ENCODE measurements at regions not wholly inside any gene's neighbourhood (a gene's known extent, or its start where the extent isn't known, plus 50 kb on each side); places are given as distances from the start of the nearest gene placed in this dataset.

- no peak overlapping the region for H3K27ac ChIP-seq (ENCODE audit: low read depth, low read length)
- Mint-ChIP-seq H3K4me1 (ENCODE audit: low read depth, unreplicated experiment) (no peaks in the 10 kb centered on the region), H3K27me3 (ENCODE audit: low read depth, unreplicated experiment) (no peaks in the 10 kb centered on the region), H3K36me3 (ENCODE audit: low read depth, unreplicated experiment) (no peaks in the 10 kb centered on the region), H3K4me3 (ENCODE audit: unreplicated experiment) (no peak overlapping the region), H3K27ac (ENCODE audit: unreplicated experiment) (no peak overlapping the region), H3K9me3 (ENCODE audit: unreplicated experiment) (no peaks in the 10 kb centered on the region)
- H3K9me3 ChIP-seq (ENCODE audit: insufficient read depth, low read depth, low read length): no peaks in the 10 kb centered on the region
- H3K9ac ChIP-seq (ENCODE audit: low read length): no peak overlapping the region
- DNase-seq (ENCODE audit: low read depth): no peak
- H4K20me1 ChIP-seq (ENCODE audit: insufficient read depth, low read length): no peaks in the 10 kb centered on the region
- no peak overlapping the region for H2AFZ ChIP-seq (ENCODE audit: low read depth, low read length)
- no peak overlapping the region for H3K4me3 ChIP-seq (ENCODE audit: insufficient read depth, low read depth, low read length)
- H3K4me2 ChIP-seq (ENCODE audit: low read length): no peak overlapping the region
- no peaks in the 10 kb centered on the region for H3K79me2 ChIP-seq (ENCODE audit: insufficient read depth, low read length)
- no peaks in the 10 kb centered on the region for H3K4me1 ChIP-seq (ENCODE audit: insufficient read depth, low read length)
- FAIRE-seq: no peak
- no peaks in the 10 kb centered on the region for H3K27me3 ChIP-seq (ENCODE audit: insufficient read depth, low read length)
- no peaks in the 10 kb centered on the region for H3K36me3 ChIP-seq (ENCODE audit: insufficient read depth, low read length)
- no peak for TF ChIP-seq CTCF (IDR thresholded peaks at IDR 0.05; ENCODE audit: insufficient read depth, low read depth, low read length)
- no peak for TF ChIP-seq EZH2 (IDR thresholded peaks at IDR 0.05; ENCODE audit: insufficient read depth, low read length)
Observed at GRCh38 chr12:24084800-24085199, 135.3 kb upstream of the SOX5 start.

DNA sequence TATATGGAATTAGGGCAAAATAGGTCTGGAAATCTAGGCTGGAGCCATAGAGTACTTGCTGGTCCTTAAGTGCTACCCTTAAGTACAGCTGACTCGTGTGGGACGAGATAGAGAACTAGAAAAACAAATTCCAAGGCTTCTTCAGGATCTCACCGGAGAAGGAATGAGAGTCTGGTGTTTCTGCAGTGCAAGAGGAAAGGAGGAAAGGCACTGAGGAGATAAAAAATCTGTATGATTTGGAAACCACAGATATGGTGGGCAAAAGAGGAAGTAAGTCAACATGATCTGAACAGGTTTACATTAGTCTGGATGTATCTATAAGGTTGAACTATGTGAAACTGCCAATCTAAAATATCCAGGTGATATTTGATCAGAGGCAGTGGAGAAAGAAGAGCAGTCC, 134.4 kb upstream of the SOX5 start:
- H3K9ac ChIP-seq (ENCODE audit: low read length): no peak overlapping the region
- Mint-ChIP-seq H3K9me3 (ENCODE audit: unreplicated experiment) (no peaks in the 10 kb centered on the region), H3K4me3 (ENCODE audit: unreplicated experiment) (no peak overlapping the region), H3K4me1 (ENCODE audit: low read depth, unreplicated experiment) (no peaks in the 10 kb centered on the region), H3K27me3 (ENCODE audit: low read depth, unreplicated experiment) (no peaks in the 10 kb centered on the region), H3K27ac (ENCODE audit: unreplicated experiment) (no peak overlapping the region), H3K36me3 (ENCODE audit: low read depth, unreplicated experiment) (no peaks in the 10 kb centered on the region)
- H3K27ac ChIP-seq (ENCODE audit: low read depth, low read length): no peak overlapping the region
- TF ChIP-seq CTCF (IDR thresholded peaks at IDR 0.05; ENCODE audit: insufficient read depth, low read depth, low read length): no peak
- no peak for TF ChIP-seq EZH2 (IDR thresholded peaks at IDR 0.05; ENCODE audit: insufficient read depth, low read length)
- H3K4me3 ChIP-seq (ENCODE audit: insufficient read depth, low read depth, low read length): no peak overlapping the region
- H3K79me2 ChIP-seq (ENCODE audit: insufficient read depth, low read length): no peaks in the 10 kb centered on the region
- no peaks in the 10 kb centered on the region for H3K4me1 ChIP-seq (ENCODE audit: insufficient read depth, low read length)
- no peaks in the 10 kb centered on the region for H4K20me1 ChIP-seq (ENCODE audit: insufficient read depth, low read length)
- no peaks in the 10 kb centered on the region for H3K36me3 ChIP-seq (ENCODE audit: insufficient read depth, low read length)
- no peak for FAIRE-seq
- H3K9me3 ChIP-seq (ENCODE audit: insufficient read depth, low read depth, low read length): no peaks in the 10 kb centered on the region
- DNase-seq (ENCODE audit: low read depth): no peak
- H3K4me2 ChIP-seq (ENCODE audit: low read length): no peak overlapping the region
- no peak overlapping the region for H2AFZ ChIP-seq (ENCODE audit: low read depth, low read length)
- no peaks in the 10 kb centered on the region for H3K27me3 ChIP-seq (ENCODE audit: insufficient read depth, low read length)

- no peak overlapping the region for H3K27ac ChIP-seq (ENCODE audit: low read depth, low read length)
- FAIRE-seq (no peak), DNase-seq (ENCODE audit: low read depth) (no peak)
- no peak overlapping the region for H3K4me3 Mint-ChIP-seq (ENCODE audit: unreplicated experiment)
- H3K79me2 ChIP-seq (ENCODE audit: insufficient read depth, low read length): no peaks in the 10 kb centered on the region
- no peaks in the 10 kb centered on the region for H3K27me3 ChIP-seq (ENCODE audit: insufficient read depth, low read length)
- no peak overlapping the region for H3K4me2 ChIP-seq (ENCODE audit: low read length)
- H3K4me1 Mint-ChIP-seq (ENCODE audit: low read depth, unreplicated experiment): no peaks in the 10 kb centered on the region
- no peaks in the 10 kb centered on the region for H3K36me3 ChIP-seq (ENCODE audit: insufficient read depth, low read length)
- no peaks in the 10 kb centered on the region for H3K9me3 ChIP-seq (ENCODE audit: insufficient read depth, low read depth, low read length)
- H3K27me3 Mint-ChIP-seq (ENCODE audit: low read depth, unreplicated experiment): no peaks in the 10 kb centered on the region
- H3K9ac ChIP-seq (ENCODE audit: low read length): no peak overlapping the region
- no peaks in the 10 kb centered on the region for H3K9me3 Mint-ChIP-seq (ENCODE audit: unreplicated experiment)
- H3K36me3 Mint-ChIP-seq (ENCODE audit: low read depth, unreplicated experiment): no peaks in the 10 kb centered on the region
- no peak overlapping the region for H2AFZ ChIP-seq (ENCODE audit: low read depth, low read length)
- no peaks in the 10 kb centered on the region for H4K20me1 ChIP-seq (ENCODE audit: insufficient read depth, low read length)
- TF ChIP-seq CTCF (IDR thresholded peaks at IDR 0.05; ENCODE audit: insufficient read depth, low read depth, low read length) (no peak), EZH2 (IDR thresholded peaks at IDR 0.05; ENCODE audit: insufficient read depth, low read length) (no peak)
- H3K27ac Mint-ChIP-seq (ENCODE audit: unreplicated experiment): no peak overlapping the region
- H3K4me1 ChIP-seq (ENCODE audit: insufficient read depth, low read length): no peaks in the 10 kb centered on the region
- no peak overlapping the region for H3K4me3 ChIP-seq (ENCODE audit: insufficient read depth, low read depth, low read length)
Observed at GRCh38 chr12:24081606-24082005, 132.1 kb upstream of the SOX5 start.
